ENCODE measurements at regions not wholly inside any gene's neighbourhood (a gene's known extent, or its start where the extent isn't known, plus 50 kb on each side); places are given as distances from the start of the nearest gene placed in this dataset.

GRCh38 chr4:144204431-144204830 is 63.9 kb upstream of the GYPA start:
- in situ Hi-C loops (cut with HindIII; ENCODE audit: extremely low pct_ligation_motif_present, low pct_unique_long_range_greater_than_20kb) = no loop called here
- H3K4me1 ChIP-seq (ENCODE audit: insufficient read depth, low read length) = no peaks in the 10 kb centered on the region
- H3K79me2 ChIP-seq (ENCODE audit: insufficient read depth, low read length) = no peaks in the 10 kb centered on the region
- TF ChIP-seq ZMAT5 (CRISPR knock-in tag; IDR thresholded peaks at IDR 0.05; ENCODE audit: borderline replicate concordance, low read depth) (no peak), ZNF264 (CRISPR knock-in tag; IDR thresholded peaks at IDR 0.05) (no peak), ZNF234 (CRISPR knock-in tag; conservative IDR thresholded peaks at IDR 0.05) (no peak), NCOA1 (CRISPR knock-in tag; IDR thresholded peaks at IDR 0.05) (no peak), ZNF557 (CRISPR knock-in tag; IDR thresholded peaks at IDR 0.05) (no peak), FOXC1 (CRISPR knock-in tag; IDR thresholded peaks at IDR 0.05; ENCODE audit: borderline replicate concordance) (no peak), HMGA1 (CRISPR knock-in tag; conservative IDR thresholded peaks at IDR 0.05) (no peak), ZC3H13 (CRISPR knock-in tag; IDR thresholded peaks at IDR 0.05) (no peak), TFAP4 (IDR thresholded peaks at IDR 0.05; ENCODE audit: borderline replicate concordance, low read depth) (no peak), ZNF34 (CRISPR knock-in tag; IDR thresholded peaks at IDR 0.05; ENCODE audit: borderline replicate concordance) (no peak), ZSCAN30 (CRISPR knock-in tag; IDR thresholded peaks at IDR 0.05) (no peak), SRSF9 (IDR thresholded peaks at IDR 0.05; ENCODE audit: borderline replicate concordance, insufficient read depth, low read depth, low read length, poor library complexity, severe bottlenecking) (no peak), ZBTB26 (CRISPR knock-in tag; IDR thresholded peaks at IDR 0.05; ENCODE audit: borderline replicate concordance) (no peak), ZFP90 (CRISPR knock-in tag; IDR thresholded peaks at IDR 0.05; ENCODE audit: borderline replicate concordance) (no peak), KDM6A (CRISPR knock-in tag; IDR thresholded peaks at IDR 0.05; ENCODE audit: low read depth) (no peak), ATF7 (IDR thresholded peaks at IDR 0.05) (no peak), ATF7 (CRISPR knock-in tag; IDR thresholded peaks at IDR 0.05) (no peak), CERS6 (CRISPR knock-in tag; IDR thresholded peaks at IDR 0.05) (no peak), MAF1 (CRISPR knock-in tag; IDR thresholded peaks at IDR 0.05; ENCODE audit: borderline replicate concordance) (no peak), BRD4 (CRISPR knock-in tag; IDR thresholded peaks at IDR 0.05) (no peak), NFE2 (CRISPR knock-in tag; IDR thresholded peaks at IDR 0.05) (no peak)
- CTCF ChIA-PET (ENCODE audit: low intra/inter-chr PET ratio, low total read pairs) = no interaction called here
- H4K20me1 ChIP-seq (ENCODE audit: insufficient read depth, low read length) = no peaks in the 10 kb centered on the region
- FAIRE-seq (no peak), DNase-seq (ENCODE audit: low spot score) (no peak), ATAC-seq (no peak)
- no TSS peak for BruUV-seq (replicated peaks)
- no peak overlapping the region for H3K27ac ChIP-seq (ENCODE audit: extremely low read length, insufficient read depth, low read length)
- no peaks in the 10 kb centered on the region for H3K36me3 ChIP-seq (replicated peaks in 1 of 2; ENCODE audit: control insufficient read depth in 1 of 2, insufficient read depth in 2 of 2, low read length in 2 of 2)
- no peaks in the 10 kb centered on the region for H3K27me3 ChIP-seq (ENCODE audit: control insufficient read depth in 1 of 2, insufficient read depth in 2 of 2, low read length in 2 of 2)
- H3K9me3 ChIP-seq (ENCODE audit: low read length) = no peaks in the 10 kb centered on the region
- intact Hi-C loops (cut with micrococcal nuclease; ENCODE audit: unreplicated experiment) = no loop called here
- no peak overlapping the region for H3K9ac ChIP-seq (ENCODE audit: insufficient read depth, low read depth, low read length)
- no peak overlapping the region for H2AFZ ChIP-seq (ENCODE audit: low read length)
- H3K4me2 ChIP-seq (ENCODE audit: low read depth, low read length) = no peak overlapping the region
- H3K4me3 ChIP-seq (replicated peaks in 1 of 3; ENCODE audit: insufficient read depth in 1 of 3, low read depth in 2 of 3, low read length in 3 of 3) = no peak overlapping the region
- POLR2A ChIA-PET = no interaction called here
